Thoracic aorta (tissue), 2 donors: ENCODE measurements at regions not wholly inside any gene's neighbourhood (a gene's known extent, or its start where the extent isn't known, plus 50 kb on each side); places are given as distances from the start of the nearest gene placed in this dataset.

Experiments
- ATAC-seq: fragments of 150-250 bp; one replicate; pipeline ENCODE4 v1.8.0; 2017; ENCODE audit warnings: low read depth; ENCODE audit not compliant: insufficient number of reproducible peaks, low FRiP score
- DNase-seq: peaks from one replicate; pipeline ENCODE4 v3.0.0-alpha.2; 2020; ENCODE audit warnings: low spot score
- H3K27ac ChIP-seq, 2 donors: fragments of 200-600 bp; sonication (generic); 1 replicate in 1 of 2; 2 replicates in 1 of 2; pipeline ENCODE4 v1.5.1; 2016; ENCODE audit warnings: mild to moderate bottlenecking in 2 of 2, moderate library complexity in 2 of 2
- H3K27me3 ChIP-seq: fragments of 200-600 bp; sonication (generic); replicated peaks from 2 replicates; pipeline ENCODE4 v1.6.0; 2016; ENCODE audit warnings: mild to moderate bottlenecking; ENCODE audit not compliant: insufficient read depth
- H3K36me3 ChIP-seq: fragments of 200-600 bp; sonication (generic); one replicate; pipeline ENCODE4 v1.5.1; 2016
- H3K4me1 ChIP-seq, 2 donors: fragments of 200-600 bp; sonication (generic); 1 replicate in 1 of 2; 2 replicates in 1 of 2; pipeline versions ENCODE4 v1.5.1 to v1.6.0; 2016; ENCODE audit warnings: low read depth in 2 of 2, mild to moderate bottlenecking in 1 of 2; ENCODE audit not compliant: control insufficient read depth in 1 of 2
- H3K4me3 ChIP-seq: fragments of 200-600 bp; sonication (generic); 2 replicates; pipeline ENCODE4 v1.5.1; 2016; ENCODE audit warnings: mild to moderate bottlenecking
- H3K9me3 ChIP-seq: fragments of 200-600 bp; sonication (generic); 2 replicates; pipeline ENCODE4 v1.5.1; 2016
- TF ChIP-seq, protein P1 (sequence below): fragments of 200-600 bp; sonication (generic); IDR thresholded peaks from one replicate; pipeline ENCODE4 v1.5.1; 2019; ENCODE audit warnings: antibody characterized with exemption

DNA sequence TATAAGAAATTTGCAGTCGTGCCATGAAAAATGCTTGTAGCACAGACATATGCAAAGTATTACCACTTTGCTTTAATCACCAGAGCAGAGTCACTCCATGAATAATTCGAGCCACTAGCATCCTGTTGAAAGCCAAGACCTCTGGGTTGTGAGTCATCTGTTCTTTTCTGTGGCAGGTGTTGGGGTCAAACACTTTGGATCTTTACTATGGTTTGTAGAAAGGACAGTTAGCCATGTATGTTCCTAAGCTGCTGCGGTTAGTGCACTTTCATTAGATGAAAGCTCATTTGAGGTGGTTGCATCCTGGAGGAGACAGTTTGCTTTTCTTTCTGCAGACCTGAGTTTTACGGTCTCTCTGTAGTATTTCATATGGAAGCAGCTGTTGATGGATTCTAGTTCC is 223.7 kb downstream of the DMRT2 start:
- Histone ChIP-seq H3K27me3 (no peaks in the 10 kb centered on the region), H3K4me1 (no peaks in the 10 kb centered on the region), H3K27ac (no peak overlapping the region), H3K9me3 (no peaks in the 10 kb centered on the region), H3K36me3 (no peaks in the 10 kb centered on the region), H3K4me3 (no peak overlapping the region)
- TF ChIP-seq, protein P1, sequence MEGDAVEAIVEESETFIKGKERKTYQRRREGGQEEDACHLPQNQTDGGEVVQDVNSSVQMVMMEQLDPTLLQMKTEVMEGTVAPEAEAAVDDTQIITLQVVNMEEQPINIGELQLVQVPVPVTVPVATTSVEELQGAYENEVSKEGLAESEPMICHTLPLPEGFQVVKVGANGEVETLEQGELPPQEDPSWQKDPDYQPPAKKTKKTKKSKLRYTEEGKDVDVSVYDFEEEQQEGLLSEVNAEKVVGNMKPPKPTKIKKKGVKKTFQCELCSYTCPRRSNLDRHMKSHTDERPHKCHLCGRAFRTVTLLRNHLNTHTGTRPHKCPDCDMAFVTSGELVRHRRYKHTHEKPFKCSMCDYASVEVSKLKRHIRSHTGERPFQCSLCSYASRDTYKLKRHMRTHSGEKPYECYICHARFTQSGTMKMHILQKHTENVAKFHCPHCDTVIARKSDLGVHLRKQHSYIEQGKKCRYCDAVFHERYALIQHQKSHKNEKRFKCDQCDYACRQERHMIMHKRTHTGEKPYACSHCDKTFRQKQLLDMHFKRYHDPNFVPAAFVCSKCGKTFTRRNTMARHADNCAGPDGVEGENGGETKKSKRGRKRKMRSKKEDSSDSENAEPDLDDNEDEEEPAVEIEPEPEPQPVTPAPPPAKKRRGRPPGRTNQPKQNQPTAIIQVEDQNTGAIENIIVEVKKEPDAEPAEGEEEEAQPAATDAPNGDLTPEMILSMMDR, result no peak
- DNase-seq (no peak), ATAC-seq (no peak)

DNA sequence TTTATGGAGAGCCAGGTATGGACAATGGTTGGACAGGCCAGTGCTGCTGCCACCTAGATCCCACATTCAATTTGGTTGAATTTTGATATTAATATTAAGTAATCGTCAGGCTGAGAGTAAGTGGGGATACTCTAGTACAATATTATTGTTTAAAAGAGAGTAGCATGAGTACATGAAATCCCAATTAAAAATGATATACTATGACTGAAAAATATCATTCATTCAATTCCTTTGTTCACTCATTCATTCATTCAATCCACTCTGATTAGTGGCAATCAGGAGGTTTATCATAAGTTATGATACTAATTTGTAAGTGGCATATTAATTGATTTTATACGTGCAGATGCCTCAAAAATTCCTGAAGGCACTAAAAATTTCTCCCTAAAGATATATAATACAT is 224.2 kb downstream of the DMRT2 start:
- Histone ChIP-seq H3K4me1 (no peaks in the 10 kb centered on the region), H3K36me3 (no peaks in the 10 kb centered on the region), H3K27ac (no peak overlapping the region), H3K4me3 (no peak overlapping the region), H3K9me3 (no peaks in the 10 kb centered on the region), H3K27me3 (no peaks in the 10 kb centered on the region)
- no peak for ATAC-seq
- DNase-seq, result no peak
- TF ChIP-seq, protein P1, result no peak

DNA sequence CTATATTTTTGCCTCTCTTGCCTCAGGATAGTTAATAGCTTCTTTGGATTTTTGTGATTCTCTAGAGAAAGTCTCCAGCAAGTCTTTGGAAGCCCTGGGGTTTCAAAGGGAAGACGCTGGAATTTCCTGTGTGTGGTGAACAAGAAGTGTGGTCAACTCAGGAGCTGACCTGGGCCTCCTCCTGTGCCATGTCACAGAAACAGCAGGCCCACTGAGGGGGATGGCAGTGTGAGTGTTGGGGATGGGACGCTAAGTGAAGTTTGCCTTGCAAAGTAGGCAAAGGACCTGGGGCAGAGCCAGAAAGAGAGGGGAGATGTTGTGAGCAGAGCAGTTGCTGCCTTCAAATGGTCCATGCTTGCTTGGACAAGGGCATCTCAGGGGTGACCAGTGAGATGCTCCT is 226.3 kb downstream of the DMRT2 start:
- no peak for DNase-seq
- ATAC-seq, result no peak
- TF ChIP-seq, protein P1, result no peak

DNA sequence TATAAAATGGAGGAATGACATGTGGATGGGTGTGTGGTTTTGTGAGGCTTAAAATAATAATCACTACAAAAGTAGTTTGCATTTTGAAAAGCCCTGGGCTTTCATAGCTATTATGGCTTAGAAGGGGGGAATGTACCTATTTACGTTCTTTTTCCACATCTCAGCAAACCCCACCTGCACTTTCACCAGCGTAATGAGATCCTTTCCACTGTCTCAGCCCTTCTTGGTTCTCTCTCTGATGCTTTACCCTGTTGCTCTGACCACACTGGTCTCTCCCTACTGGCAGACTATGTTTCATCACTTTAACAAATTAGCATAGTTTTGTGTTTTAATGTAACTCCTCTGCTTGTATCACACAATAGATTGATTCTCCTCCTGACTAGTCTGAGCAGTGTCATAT is 234.6 kb downstream of the DMRT2 start:
- no peak overlapping the region for H3K27ac ChIP-seq
- no peaks in the 10 kb centered on the region for H3K9me3 ChIP-seq
- TF ChIP-seq, protein P1, result no peak
- H3K36me3 ChIP-seq, result no peaks in the 10 kb centered on the region
- no peak overlapping the region for H3K4me3 ChIP-seq
- H3K27me3 ChIP-seq, result no peaks in the 10 kb centered on the region
- no peak for DNase-seq
- no peaks in the 10 kb centered on the region for H3K4me1 ChIP-seq
- ATAC-seq, result no peak

More for the DNA sequence above, 226.3 kb downstream of the DMRT2 start:
- Histone ChIP-seq H3K27me3 (no peaks in the 10 kb centered on the region), H3K9me3 (no peaks in the 10 kb centered on the region), H3K4me1 (no peaks in the 10 kb centered on the region), H3K4me3 (no peak overlapping the region), H3K27ac (no peak overlapping the region), H3K36me3 (no peaks in the 10 kb centered on the region)

DNA sequence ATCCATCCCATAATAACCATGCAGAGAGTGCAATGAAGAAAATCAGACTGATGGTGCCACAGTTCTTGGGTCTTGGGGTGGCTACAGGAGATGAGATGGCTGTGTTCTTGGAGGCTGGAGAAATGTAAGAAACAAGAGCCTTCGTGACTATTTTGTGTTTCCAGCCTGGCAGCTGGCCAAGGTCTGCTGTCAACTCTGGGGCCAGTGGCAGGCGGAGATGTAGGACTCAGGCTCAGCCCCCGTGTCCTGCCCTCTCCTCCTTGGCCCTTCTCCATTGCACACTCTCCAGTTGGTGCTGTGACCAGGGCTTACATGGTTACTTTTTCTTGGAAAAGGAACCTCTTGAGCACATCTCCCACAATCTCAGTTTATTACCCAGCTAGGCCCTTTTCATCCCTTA is 235.4 kb downstream of the DMRT2 start:
- Histone ChIP-seq H3K36me3 (no peaks in the 10 kb centered on the region), H3K4me1 (no peaks in the 10 kb centered on the region), H3K27me3 (no peaks in the 10 kb centered on the region), H3K4me3 (no peak overlapping the region), H3K9me3 (no peaks in the 10 kb centered on the region), H3K27ac (no peak overlapping the region)
- ATAC-seq (no peak), DNase-seq (no peak)
- TF ChIP-seq, protein P1, result no peak
